ENCODE measurements at regions not wholly inside any gene's neighbourhood (a gene's known extent, or its start where the extent isn't known, plus 50 kb on each side); places are given as distances from the start of the nearest gene placed in this dataset.

GRCh38 chr1:219664310-219665029 lies 51.6 kb upstream of the ZC3H11B start:
- no peak for TF ChIP-seq POLR2A (IDR thresholded peaks at IDR 0.05; ENCODE audit: low read length)
- TF ChIP-seq GATA1 (IDR thresholded peaks at IDR 0.05; ENCODE audit: low read depth, low read length): no peak
